Sigmoid colon (tissue), 4 donors: ENCODE measurements at regions not wholly inside any gene's neighbourhood (a gene's known extent, or its start where the extent isn't known, plus 50 kb on each side); places are given as distances from the start of the nearest gene placed in this dataset.

Experiments used
- EP300 ChIP-seq, 4 donors: sonication (generic); formaldehyde crosslinking; IDR thresholded peaks; one replicate each; pipeline ENCODE4 v1.6.1; 2017; ENCODE audit warnings: antibody characterized with exemption in 4 of 4
- POLR2A ChIP-seq, 2 donors: fragments of 450-650 bp; IDR thresholded peaks; one replicate each; pipeline ENCODE4 v1.6.1; 2016; ENCODE audit warnings: antibody characterized with exemption in 2 of 2, mild to moderate bottlenecking in 2 of 2, moderate library complexity in 2 of 2
- TF ChIP-seq, protein P1 (sequence below), 4 experiments: fragments of 450-650 bp in 3 of 4; fragments of 200-600 bp in 1 of 4; IDR thresholded peaks; one replicate each; pipeline ENCODE4 v1.5.1; 2016 to 2019; ENCODE audit warnings: antibody characterized with exemption in 4 of 4, mild to moderate bottlenecking in 3 of 4, moderate library complexity in 2 of 4

DNA sequence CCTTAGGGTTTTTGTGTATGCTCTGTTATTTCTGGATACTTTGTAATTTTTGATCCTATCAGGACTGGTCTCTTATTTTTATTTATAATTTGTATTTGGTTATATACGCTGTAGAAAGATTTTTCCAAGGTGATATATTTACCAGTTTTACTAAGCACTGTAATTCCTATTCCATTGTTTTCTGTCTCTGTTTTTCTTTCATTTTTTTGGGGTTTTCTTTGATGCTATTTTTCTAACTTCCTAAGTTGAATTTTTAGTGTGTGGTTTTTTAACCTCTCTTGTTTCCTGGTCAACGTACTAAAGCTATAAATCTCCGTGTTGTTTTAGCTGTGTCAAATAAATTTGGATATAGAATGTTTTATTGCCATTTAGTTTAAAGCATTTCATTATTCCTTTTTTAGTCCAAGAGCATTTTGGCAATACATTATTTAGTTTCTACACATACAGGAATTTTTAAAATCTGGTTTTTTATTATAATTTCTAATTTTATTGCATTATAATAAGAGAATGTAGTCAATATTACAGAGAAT, 128.1 kb upstream of the THRB start:
- TF ChIP-seq EP300 (IDR thresholded peaks at IDR 0.05), result no peak
- no peak for TF ChIP-seq POLR2A (IDR thresholded peaks at IDR 0.05)
- TF ChIP-seq, protein P1, sequence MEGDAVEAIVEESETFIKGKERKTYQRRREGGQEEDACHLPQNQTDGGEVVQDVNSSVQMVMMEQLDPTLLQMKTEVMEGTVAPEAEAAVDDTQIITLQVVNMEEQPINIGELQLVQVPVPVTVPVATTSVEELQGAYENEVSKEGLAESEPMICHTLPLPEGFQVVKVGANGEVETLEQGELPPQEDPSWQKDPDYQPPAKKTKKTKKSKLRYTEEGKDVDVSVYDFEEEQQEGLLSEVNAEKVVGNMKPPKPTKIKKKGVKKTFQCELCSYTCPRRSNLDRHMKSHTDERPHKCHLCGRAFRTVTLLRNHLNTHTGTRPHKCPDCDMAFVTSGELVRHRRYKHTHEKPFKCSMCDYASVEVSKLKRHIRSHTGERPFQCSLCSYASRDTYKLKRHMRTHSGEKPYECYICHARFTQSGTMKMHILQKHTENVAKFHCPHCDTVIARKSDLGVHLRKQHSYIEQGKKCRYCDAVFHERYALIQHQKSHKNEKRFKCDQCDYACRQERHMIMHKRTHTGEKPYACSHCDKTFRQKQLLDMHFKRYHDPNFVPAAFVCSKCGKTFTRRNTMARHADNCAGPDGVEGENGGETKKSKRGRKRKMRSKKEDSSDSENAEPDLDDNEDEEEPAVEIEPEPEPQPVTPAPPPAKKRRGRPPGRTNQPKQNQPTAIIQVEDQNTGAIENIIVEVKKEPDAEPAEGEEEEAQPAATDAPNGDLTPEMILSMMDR (IDR thresholded peaks at IDR 0.05), result no peak
